Muscle layer of colon (tissue), 2 donors: ENCODE measurements at regions not wholly inside any gene's neighbourhood (a gene's known extent, or its start where the extent isn't known, plus 50 kb on each side); places are given as distances from the start of the nearest gene placed in this dataset.

Experiments used
- H3K27ac ChIP-seq: one replicate; pipeline ENCODE4 v1.7.0; 2013; ENCODE audit warnings: low read depth, mild to moderate bottlenecking, low read length, moderate library complexity
- H3K27me3 ChIP-seq, 2 donors: one replicate each; pipeline ENCODE4 v1.7.0; 2013; ENCODE audit warnings: low read length in 2 of 2, mild to moderate bottlenecking in 2 of 2; ENCODE audit not compliant: insufficient read depth in 2 of 2, control insufficient read depth in 1 of 2
- H3K36me3 ChIP-seq: one replicate; pipeline ENCODE4 v1.7.0; 2013; ENCODE audit warnings: mild to moderate bottlenecking, low read length; ENCODE audit not compliant: insufficient read depth
- H3K4me1 ChIP-seq: one replicate; pipeline ENCODE4 v1.7.0; 2013; ENCODE audit warnings: mild to moderate bottlenecking, low read length; ENCODE audit not compliant: insufficient read depth
- H3K4me3 ChIP-seq, 2 donors: one replicate each; pipeline ENCODE4 v1.7.0; 2013; ENCODE audit warnings: low read length in 2 of 2, low read depth in 1 of 2, mild to moderate bottlenecking in 1 of 2, moderate library complexity in 1 of 2
- H3K9ac ChIP-seq: one replicate; pipeline ENCODE4 v1.7.0; 2013; ENCODE audit warnings: low read length
- H3K9me3 ChIP-seq: one replicate; pipeline ENCODE4 v1.7.0; 2013; ENCODE audit warnings: mild to moderate bottlenecking, low read length
- donor health status: abdominal sarcoma.
- donor health status: Adenocarcinoma of cecum.

DNA sequence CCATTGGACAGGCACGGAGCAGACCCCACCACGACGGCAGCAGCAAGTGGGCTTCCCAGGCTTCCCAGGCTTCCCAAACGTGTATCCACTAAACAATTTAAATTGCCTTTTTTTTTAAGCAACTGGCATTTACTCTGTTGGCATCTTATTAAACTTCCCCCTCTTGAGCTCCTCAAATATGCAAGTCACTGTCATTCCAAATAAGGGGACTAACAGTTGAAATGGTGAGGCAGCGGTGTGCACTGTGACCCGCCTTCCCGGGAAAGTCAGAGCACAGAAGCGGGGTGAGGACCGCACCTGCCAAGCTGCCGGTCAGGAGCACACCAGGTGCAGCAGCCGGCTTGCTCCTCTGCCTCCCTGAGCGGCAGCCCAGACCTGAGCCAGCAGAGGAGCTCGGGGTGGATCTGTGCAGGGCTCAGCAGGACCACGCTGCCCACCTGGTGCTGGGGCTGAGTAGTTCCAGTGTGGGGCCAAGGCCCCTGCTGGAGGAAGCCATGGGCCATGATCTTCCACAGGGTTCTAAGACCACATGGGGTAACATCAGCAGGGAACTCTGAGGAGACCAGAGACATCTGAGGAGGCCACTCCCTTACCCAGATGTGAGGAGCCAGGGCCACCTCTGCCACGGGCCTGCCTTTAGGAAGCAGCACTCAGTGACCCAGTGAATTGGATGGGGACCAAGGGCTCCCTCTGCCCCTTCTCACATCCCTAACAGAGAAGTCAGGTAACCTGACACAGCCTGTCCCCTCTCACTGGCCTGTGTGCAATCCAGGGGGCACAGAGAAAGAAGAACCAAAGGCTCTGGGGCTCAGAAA lies 245.4 kb downstream of the NPHP4 start:
- H3K27ac ChIP-seq: no peak overlapping the region
- peaks cover 9 to 29% of the 10 kb centered on the region in 2 donors for H3K27me3 ChIP-seq
- H3K4me1 ChIP-seq: no peaks in the 10 kb centered on the region
- H3K9ac ChIP-seq: no peak overlapping the region
- no peaks in the 10 kb centered on the region for H3K9me3 ChIP-seq
- H3K36me3 ChIP-seq: no peaks in the 10 kb centered on the region
- H3K4me3 ChIP-seq: no peak overlapping the region

DNA sequence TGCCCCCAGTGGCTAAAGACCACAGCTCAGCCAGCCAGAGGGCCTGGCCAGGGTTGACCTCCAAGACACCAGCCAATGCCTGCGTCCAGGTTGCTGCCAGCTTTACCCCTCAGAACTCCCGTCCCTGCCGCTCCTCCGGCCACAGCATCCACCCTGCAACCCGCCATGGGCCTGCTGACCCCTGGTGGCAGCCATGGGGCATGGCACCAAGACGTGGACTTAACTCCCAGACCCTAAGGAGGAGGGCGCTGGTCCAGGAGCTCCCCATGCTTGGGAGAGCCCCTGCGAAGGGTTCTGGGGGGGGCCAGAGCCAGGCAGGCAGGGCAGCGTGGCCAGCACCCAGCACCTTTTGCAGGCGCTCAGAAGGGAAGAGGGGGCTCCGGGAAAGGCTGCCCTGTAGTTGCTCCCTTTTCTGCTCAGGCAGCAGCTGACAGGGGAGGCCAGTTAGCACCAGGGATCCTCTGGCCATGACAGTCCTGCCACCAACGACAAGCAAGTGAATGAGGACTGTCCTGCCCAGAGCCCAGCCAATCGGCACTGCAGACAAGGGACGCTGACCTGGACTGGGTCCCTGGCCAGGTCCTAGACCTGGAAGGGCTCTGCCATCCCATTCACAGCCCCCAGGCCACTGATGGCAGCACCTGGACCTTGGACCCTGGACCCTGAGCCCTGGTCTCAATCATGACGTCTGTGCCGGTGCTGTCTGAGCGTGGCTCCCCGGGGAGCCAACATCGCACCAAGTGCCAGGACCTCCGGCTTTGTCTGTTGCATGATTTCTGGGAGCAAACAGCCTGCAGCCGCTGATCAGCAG lies 246.2 kb downstream of the NPHP4 start:
- Histone ChIP-seq H3K27me3 (peaks cover 9 to 28% of the 10 kb centered on the region in 2 donors), H3K27ac (no peak overlapping the region), H3K9me3 (no peaks in the 10 kb centered on the region)

GRCh38 chr1:5744911-5745799 lies 247.1 kb downstream of the NPHP4 start:
- Histone ChIP-seq H3K36me3 (no peaks in the 10 kb centered on the region), H3K4me1 (no peaks in the 10 kb centered on the region), H3K9me3 (no peaks in the 10 kb centered on the region)

More for the DNA sequence above, 246.2 kb downstream of the NPHP4 start:
- Histone ChIP-seq H3K4me3 (no peak overlapping the region), H3K36me3 (no peaks in the 10 kb centered on the region), H3K4me1 (no peaks in the 10 kb centered on the region), H3K9ac (no peak overlapping the region)

DNA sequence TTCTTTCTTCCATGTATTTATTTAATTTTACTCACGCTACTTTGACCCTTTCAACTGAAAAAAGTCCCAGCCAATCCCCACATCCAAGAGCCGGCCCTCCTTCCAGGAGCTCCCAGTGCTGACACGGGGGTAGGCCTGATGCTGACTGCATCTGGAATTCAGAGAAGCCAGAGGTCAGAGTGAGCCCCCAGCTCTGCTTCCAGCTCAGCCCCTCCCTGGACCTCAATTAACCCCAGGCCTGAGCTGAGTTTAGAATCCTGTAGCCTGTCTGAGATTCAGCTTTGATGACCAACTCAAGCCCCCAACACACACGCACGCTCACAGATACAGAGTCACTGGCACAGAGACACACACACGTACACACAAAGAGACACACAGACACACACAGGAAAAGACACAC lies 247.9 kb downstream of the NPHP4 start:
- Histone ChIP-seq H3K27ac (no peak overlapping the region), H3K27me3 (peaks cover 9 to 15% of the 10 kb centered on the region in 2 donors), H3K9me3 (no peaks in the 10 kb centered on the region), H3K36me3 (no peaks in the 10 kb centered on the region), H3K4me3 (no peak overlapping the region), H3K4me1 (no peaks in the 10 kb centered on the region), H3K9ac (no peak overlapping the region)

More at GRCh38 chr1:5744911-5745799, 247.1 kb downstream of the NPHP4 start:
- Histone ChIP-seq H3K4me3 (no peak overlapping the region), H3K9ac (no peak overlapping the region), H3K27me3 (peaks cover 9 to 20% of the 10 kb centered on the region in 2 donors), H3K27ac (no peak overlapping the region)

- Histone ChIP-seq H3K4me1 (no peaks in the 10 kb centered on the region), H3K36me3 (no peaks in the 10 kb centered on the region), H3K9me3 (no peaks in the 10 kb centered on the region), H3K27me3 (peaks cover 9 to 13% of the 10 kb centered on the region in 2 donors), H3K27ac (no peak overlapping the region), H3K4me3 (no peak overlapping the region), H3K9ac (no peak overlapping the region)
Measured at GRCh38 chr1:5743435-5744095, 248.7 kb downstream of the NPHP4 start.

DNA sequence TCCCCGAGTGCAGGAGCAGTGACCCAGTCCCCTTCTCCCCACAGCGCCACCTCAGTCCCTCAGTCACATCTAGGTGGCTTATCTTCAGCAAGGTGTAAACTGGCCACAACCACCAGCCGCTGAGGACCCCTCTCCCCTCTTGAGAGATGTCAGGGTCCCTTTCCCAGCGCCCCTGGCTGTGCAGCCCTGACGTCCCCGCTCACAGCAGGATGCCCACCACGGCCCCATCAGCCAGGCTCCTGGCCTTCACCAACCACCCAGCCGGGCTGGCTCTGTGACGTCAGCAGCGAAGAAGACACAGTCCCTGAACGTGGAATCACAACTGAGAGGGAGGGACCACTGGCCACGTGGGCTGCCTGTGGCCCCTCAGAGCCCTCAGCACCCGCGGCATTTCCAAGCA lies 249.4 kb downstream of the NPHP4 start:
- H3K27me3 ChIP-seq: peaks cover 9 to 13% of the 10 kb centered on the region in 2 donors
- H3K36me3 ChIP-seq: no peaks in the 10 kb centered on the region
- H3K9ac ChIP-seq: no peak overlapping the region
- no peaks in the 10 kb centered on the region for H3K9me3 ChIP-seq
- H3K4me1 ChIP-seq: no peaks in the 10 kb centered on the region
- H3K4me3 ChIP-seq: no peak overlapping the region
- H3K27ac ChIP-seq: no peak overlapping the region

DNA sequence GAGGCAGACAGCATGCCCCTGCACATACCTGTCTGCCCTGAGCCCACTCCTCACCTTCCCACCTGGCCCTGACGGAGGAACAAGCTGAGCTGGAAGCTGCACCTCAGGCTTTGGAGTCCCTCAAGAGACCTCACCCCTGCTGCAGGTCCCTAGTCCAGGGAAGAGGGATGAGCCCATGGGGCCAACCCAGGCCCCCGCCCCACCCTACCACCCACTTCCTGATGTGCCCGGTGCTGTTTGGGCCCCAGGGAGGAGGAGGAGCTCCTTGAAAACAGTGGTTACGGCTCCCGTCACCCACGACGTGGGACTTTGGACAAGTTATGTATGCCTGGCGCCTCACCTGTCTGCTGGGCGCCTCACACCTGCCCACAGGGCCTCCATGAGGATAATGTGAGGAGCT lies 250.2 kb downstream of the NPHP4 start:
- no peak overlapping the region for H3K4me3 ChIP-seq
- peaks cover 9 to 13% of the 10 kb centered on the region in 2 donors for H3K27me3 ChIP-seq
- H3K9ac ChIP-seq: no peak overlapping the region
- H3K9me3 ChIP-seq: no peaks in the 10 kb centered on the region
- H3K36me3 ChIP-seq: no peaks in the 10 kb centered on the region
- H3K4me1 ChIP-seq: no peaks in the 10 kb centered on the region
- no peak overlapping the region for H3K27ac ChIP-seq

GRCh38 chr1:5740865-5741860 lies 251.1 kb downstream of the NPHP4 start:
- no peaks in the 10 kb centered on the region for H3K9me3 ChIP-seq
- H3K27ac ChIP-seq: no peak overlapping the region
- H3K4me1 ChIP-seq: no peaks in the 10 kb centered on the region
- H3K4me3 ChIP-seq: no peak overlapping the region
- no peaks in the 10 kb centered on the region for H3K36me3 ChIP-seq
- H3K27me3 ChIP-seq: peaks cover 5 to 12% of the 10 kb centered on the region in 2 donors
- H3K9ac ChIP-seq: no peak overlapping the region

GRCh38 chr1:5740450-5740849 lies 251.8 kb downstream of the NPHP4 start:
- Histone ChIP-seq H3K4me1 (no peaks in the 10 kb centered on the region), H3K9me3 (no peaks in the 10 kb centered on the region), H3K27me3 (peaks cover 3 to 5% of the 10 kb centered on the region in 2 donors), H3K4me3 (no peak overlapping the region), H3K27ac (no peak overlapping the region), H3K9ac (no peak overlapping the region), H3K36me3 (no peaks in the 10 kb centered on the region)

DNA sequence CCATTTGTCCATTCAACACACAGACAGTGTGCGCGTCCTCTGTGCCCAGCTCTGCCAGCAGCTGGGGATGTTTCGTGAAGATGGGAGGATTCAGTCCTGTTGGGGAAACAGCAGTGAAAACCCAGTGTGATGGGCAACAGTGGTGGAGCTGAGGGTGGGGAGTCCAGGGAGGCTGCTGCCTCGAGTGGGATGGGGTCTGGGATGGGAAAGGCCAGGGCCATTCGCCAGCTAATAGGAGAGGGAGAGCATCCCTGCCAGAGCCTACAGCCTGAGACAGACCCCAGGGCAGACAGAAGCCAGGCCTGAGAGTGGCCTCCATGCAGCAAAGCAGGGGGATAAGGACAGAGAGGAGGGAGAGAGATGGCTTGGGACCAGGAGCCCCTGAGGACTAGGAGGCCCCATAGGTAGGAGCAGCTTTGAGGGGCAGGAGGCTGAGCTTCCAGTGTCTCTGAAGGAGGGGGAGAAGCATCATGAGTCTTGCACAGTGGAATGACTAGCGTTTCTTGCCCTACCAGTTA lies 252.6 kb downstream of the NPHP4 start:
- H3K27me3 ChIP-seq: peaks cover 0 to 5% of the 10 kb centered on the region in 2 donors
- H3K9ac ChIP-seq: no peak overlapping the region
- no peak overlapping the region for H3K4me3 ChIP-seq
- H3K27ac ChIP-seq: no peak overlapping the region
- H3K4me1 ChIP-seq: no peaks in the 10 kb centered on the region
- no peaks in the 10 kb centered on the region for H3K36me3 ChIP-seq
- no peaks in the 10 kb centered on the region for H3K9me3 ChIP-seq
